ENCODE measurements at regions not wholly inside any gene's neighbourhood (a gene's known extent, or its start where the extent isn't known, plus 50 kb on each side); places are given as distances from the start of the nearest gene placed in this dataset.

DNA sequence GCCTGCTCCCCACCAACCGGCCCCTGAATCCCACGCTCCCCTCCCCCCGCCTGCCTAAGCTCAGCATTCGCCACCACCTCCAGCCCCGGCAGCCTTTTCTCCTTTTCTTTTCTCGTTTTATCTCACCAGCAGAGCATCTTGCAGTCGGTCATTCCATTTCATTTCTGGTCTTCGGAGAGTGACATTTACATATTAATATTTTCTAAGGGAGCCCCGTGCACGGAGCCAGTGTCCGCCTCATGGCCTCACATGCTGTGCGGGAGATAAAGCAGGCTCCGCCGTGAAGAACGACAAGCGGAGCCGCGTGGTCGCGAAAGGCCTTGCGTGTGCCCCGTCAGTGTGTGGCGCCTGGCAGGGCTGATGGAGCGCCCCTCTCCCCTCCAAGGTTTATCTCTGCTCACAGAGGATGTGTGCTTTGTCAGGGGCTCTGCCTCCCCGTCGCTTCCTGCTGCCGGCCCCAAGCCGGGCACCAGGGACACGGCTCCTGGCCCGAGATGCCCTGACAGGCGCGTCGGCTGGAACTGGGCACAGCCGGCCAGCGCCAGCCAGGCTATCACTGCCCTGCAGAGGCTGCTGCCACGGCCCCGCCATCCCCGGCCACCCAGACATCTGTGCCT, 95.5 kb upstream of the GSE1 start:
- ATAC-seq (no peak), DNase-seq (ENCODE audit: low read depth, low spot score) (no peak)
- POLR2A ChIA-PET: no interaction called here
- in situ Hi-C loops (cut with HindIII; ENCODE audit: low pct_unique_long_range_greater_than_20kb, low sequenced_read_pairs) (no loop called here), intact Hi-C loops (cut with micrococcal nuclease; ENCODE audit: unreplicated experiment) (no loop called here)
- Histone ChIP-seq H3K27ac (ENCODE audit: low read length) (no peak overlapping the region), H3K4me3 (ENCODE audit: low read depth in 2 of 2, low read length in 2 of 2) (no peak overlapping the region), H3K9me3 (ENCODE audit: control insufficient read depth, insufficient read depth, low read depth, low read length) (no peaks in the 10 kb centered on the region), H3K4me1 (ENCODE audit: control insufficient read depth, insufficient read depth, low read length) (peaks cover 38% of the 10 kb centered on the region), H3K36me3 (ENCODE audit: control insufficient read depth, insufficient read depth, low read length) (no peaks in the 10 kb centered on the region), H3K27me3 (ENCODE audit: control insufficient read depth, insufficient read depth, low read length) (no peaks in the 10 kb centered on the region)
- BruUV-seq (replicated peaks): no TSS peak
- CTCF ChIA-PET: interaction anchor here (1.1 kb wide), 1 partner anchor 27 kb away, joined by 6 read pairs; no protein-coding TSS in a partner anchor
- TF ChIP-seq, protein P1, sequence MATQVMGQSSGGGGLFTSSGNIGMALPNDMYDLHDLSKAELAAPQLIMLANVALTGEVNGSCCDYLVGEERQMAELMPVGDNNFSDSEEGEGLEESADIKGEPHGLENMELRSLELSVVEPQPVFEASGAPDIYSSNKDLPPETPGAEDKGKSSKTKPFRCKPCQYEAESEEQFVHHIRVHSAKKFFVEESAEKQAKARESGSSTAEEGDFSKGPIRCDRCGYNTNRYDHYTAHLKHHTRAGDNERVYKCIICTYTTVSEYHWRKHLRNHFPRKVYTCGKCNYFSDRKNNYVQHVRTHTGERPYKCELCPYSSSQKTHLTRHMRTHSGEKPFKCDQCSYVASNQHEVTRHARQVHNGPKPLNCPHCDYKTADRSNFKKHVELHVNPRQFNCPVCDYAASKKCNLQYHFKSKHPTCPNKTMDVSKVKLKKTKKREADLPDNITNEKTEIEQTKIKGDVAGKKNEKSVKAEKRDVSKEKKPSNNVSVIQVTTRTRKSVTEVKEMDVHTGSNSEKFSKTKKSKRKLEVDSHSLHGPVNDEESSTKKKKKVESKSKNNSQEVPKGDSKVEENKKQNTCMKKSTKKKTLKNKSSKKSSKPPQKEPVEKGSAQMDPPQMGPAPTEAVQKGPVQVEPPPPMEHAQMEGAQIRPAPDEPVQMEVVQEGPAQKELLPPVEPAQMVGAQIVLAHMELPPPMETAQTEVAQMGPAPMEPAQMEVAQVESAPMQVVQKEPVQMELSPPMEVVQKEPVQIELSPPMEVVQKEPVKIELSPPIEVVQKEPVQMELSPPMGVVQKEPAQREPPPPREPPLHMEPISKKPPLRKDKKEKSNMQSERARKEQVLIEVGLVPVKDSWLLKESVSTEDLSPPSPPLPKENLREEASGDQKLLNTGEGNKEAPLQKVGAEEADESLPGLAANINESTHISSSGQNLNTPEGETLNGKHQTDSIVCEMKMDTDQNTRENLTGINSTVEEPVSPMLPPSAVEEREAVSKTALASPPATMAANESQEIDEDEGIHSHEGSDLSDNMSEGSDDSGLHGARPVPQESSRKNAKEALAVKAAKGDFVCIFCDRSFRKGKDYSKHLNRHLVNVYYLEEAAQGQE (IDR thresholded peaks at IDR 0.05; ENCODE audit: insufficient read depth in 1 of 2, low read depth in 2 of 2, low read length in 1 of 2): no peak
- TF ChIP-seq SIN3A (IDR thresholded peaks at IDR 0.05; ENCODE audit: borderline replicate concordance, insufficient read depth, low read depth, low read length) (no peak), POLR2AphosphoS5 (IDR thresholded peaks at IDR 0.05; ENCODE audit: low read depth, low read length) (no peak), TCF7L2 (IDR thresholded peaks at IDR 0.05; ENCODE audit: low read depth, low read length) (no peak)
- TF ChIP-seq, protein P2, sequence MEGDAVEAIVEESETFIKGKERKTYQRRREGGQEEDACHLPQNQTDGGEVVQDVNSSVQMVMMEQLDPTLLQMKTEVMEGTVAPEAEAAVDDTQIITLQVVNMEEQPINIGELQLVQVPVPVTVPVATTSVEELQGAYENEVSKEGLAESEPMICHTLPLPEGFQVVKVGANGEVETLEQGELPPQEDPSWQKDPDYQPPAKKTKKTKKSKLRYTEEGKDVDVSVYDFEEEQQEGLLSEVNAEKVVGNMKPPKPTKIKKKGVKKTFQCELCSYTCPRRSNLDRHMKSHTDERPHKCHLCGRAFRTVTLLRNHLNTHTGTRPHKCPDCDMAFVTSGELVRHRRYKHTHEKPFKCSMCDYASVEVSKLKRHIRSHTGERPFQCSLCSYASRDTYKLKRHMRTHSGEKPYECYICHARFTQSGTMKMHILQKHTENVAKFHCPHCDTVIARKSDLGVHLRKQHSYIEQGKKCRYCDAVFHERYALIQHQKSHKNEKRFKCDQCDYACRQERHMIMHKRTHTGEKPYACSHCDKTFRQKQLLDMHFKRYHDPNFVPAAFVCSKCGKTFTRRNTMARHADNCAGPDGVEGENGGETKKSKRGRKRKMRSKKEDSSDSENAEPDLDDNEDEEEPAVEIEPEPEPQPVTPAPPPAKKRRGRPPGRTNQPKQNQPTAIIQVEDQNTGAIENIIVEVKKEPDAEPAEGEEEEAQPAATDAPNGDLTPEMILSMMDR (IDR thresholded peaks at IDR 0.05): no peak

DNA sequence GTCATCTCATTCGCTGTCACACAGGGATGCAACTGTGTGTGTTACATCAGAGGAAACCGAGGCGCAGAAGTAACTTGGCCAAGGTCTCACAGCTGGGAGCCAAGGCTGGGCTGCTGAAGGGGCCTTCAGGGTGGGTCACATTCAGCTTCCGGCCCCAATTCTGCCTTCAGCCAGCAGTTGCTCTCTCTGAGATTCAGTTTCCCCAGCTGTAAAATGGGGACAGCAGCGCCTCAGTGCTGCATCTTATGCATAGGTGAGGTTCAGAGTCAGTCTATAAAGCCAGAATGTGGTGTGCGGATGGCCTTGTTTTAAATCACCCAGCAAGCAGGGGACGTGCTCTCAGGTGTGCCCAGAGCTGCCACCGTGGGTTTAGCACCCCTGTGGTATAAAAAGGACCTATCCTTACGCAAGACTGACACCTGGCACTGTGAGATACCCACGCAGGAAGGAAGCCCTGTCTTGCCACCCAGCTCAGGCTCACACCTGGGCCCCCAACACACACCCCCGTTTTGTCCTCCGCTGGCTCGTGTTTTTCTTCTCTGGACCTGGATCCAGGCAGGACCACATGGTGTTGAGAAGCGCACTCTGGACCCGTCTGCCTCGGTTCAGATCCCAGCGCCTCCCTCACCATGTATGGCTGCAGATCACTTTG, 94.6 kb upstream of the GSE1 start:
- intact Hi-C loops (cut with micrococcal nuclease; ENCODE audit: unreplicated experiment): no loop called here

More for the DNA sequence above, 94.6 kb upstream of the GSE1 start:
- no TSS peak for BruUV-seq (replicated peaks)
- ATAC-seq: no peak
- no peak overlapping the region for H3K4me3 ChIP-seq (ENCODE audit: low read depth in 2 of 2, low read length in 2 of 2)
- no peaks in the 10 kb centered on the region for H3K9me3 ChIP-seq (ENCODE audit: control insufficient read depth, insufficient read depth, low read depth, low read length)
- in situ Hi-C loops (cut with HindIII; ENCODE audit: low pct_unique_long_range_greater_than_20kb, low sequenced_read_pairs): no loop called here
- ChIA-PET CTCF (interaction anchor here (1.1 kb wide), 1 partner anchor 27 kb away, joined by 6 read pairs; no protein-coding TSS in a partner anchor), POLR2A (no interaction called here)
- no peaks in the 10 kb centered on the region for H3K27me3 ChIP-seq (ENCODE audit: control insufficient read depth, insufficient read depth, low read length)
- H3K36me3 ChIP-seq (ENCODE audit: control insufficient read depth, insufficient read depth, low read length): no peaks in the 10 kb centered on the region
- H3K27ac ChIP-seq (ENCODE audit: low read length): no peak overlapping the region
- TF ChIP-seq, protein P1 (IDR thresholded peaks at IDR 0.05; ENCODE audit: insufficient read depth in 1 of 2, low read depth in 2 of 2, low read length in 1 of 2): no peak
- TF ChIP-seq SIN3A (IDR thresholded peaks at IDR 0.05; ENCODE audit: borderline replicate concordance, insufficient read depth, low read depth, low read length) (no peak), POLR2AphosphoS5 (IDR thresholded peaks at IDR 0.05; ENCODE audit: low read depth, low read length) (no peak), TCF7L2 (IDR thresholded peaks at IDR 0.05; ENCODE audit: low read depth, low read length) (no peak)
- TF ChIP-seq, protein P2 (IDR thresholded peaks at IDR 0.05): no peak
- no peak for DNase-seq (ENCODE audit: low read depth, low spot score)
- peaks cover 40% of the 10 kb centered on the region for H3K4me1 ChIP-seq (ENCODE audit: control insufficient read depth, insufficient read depth, low read length)
